H1 (cell line): ENCODE measurements at regions not wholly inside any gene's neighbourhood (a gene's known extent, or its start where the extent isn't known, plus 50 kb on each side); places are given as distances from the start of the nearest gene placed in this dataset.

Experiments
- CTCF ChIA-PET: fragments of 300-600 bp; sonication (Branson Sonifier 250); formaldehyde crosslinking; loops from one replicate; lab custom pipeline; 2021; ENCODE audit not compliant: partially characterized antibody; lab: Charles Lee
- POLR2A ChIA-PET: fragments of 300-600 bp; sonication (Branson Sonifier 250); formaldehyde crosslinking; loops from one replicate; lab custom pipeline; 2021; ENCODE audit warnings: inconsistent platforms; ENCODE audit not compliant: partially characterized antibody; lab: Charles Lee
- DNase-seq, 2 experiments: peaks; one replicate each; pipeline versions ENCODE4 v3.0.0 to v3.0.0-alpha.2; 2010 to 2022; ENCODE audit warnings: low spot score in 2 of 2, low read depth in 1 of 2, mixed read lengths in 1 of 2
- FAIRE-seq: peaks from 2 replicates; lab custom pipeline; 2011; peaks lifted over from hg19 to GRCh38; lab: Jason Lieb, UNC
- H2AFZ ChIP-seq: 2 replicates; pipeline ENCODE4 v1.8.1; 2012; ENCODE audit warnings: low read length, inconsistent platforms
- H2AK5ac ChIP-seq: 2 replicates; pipeline ENCODE4 v1.6.1; 2013; ENCODE audit warnings: low read depth, low read length
- H2BK120ac ChIP-seq: replicated peaks from 2 replicates; pipeline ENCODE3; 2013; ENCODE audit warnings: low read depth, low read length, inconsistent platforms
- H2BK12ac ChIP-seq: 2 replicates; pipeline ENCODE4 v1.6.1; 2013; ENCODE audit warnings: low read depth, low read length
- H2BK15ac ChIP-seq: 2 replicates; pipeline ENCODE4 v1.6.1; 2013; ENCODE audit warnings: low read length
- H2BK20ac ChIP-seq: 2 replicates; pipeline ENCODE4 v1.6.1; 2013; ENCODE audit warnings: low read length
- H2BK5ac ChIP-seq: 2 replicates; pipeline ENCODE4 v1.6.1; 2013; ENCODE audit warnings: low read depth, low read length
- H3K14ac ChIP-seq: 2 replicates; pipeline ENCODE4 v1.6.1; 2013; ENCODE audit warnings: inconsistent platforms; ENCODE audit not compliant: insufficient read length
- H3K18ac ChIP-seq: 2 replicates; pipeline ENCODE4 v1.6.1; 2013; ENCODE audit warnings: low read length; ENCODE audit errors: extremely low read depth
- H3K23ac ChIP-seq: 2 replicates; pipeline ENCODE4 v1.6.1; 2013; ENCODE audit warnings: inconsistent platforms; ENCODE audit not compliant: insufficient read length
- H3K23me2 ChIP-seq: 2 replicates; pipeline ENCODE4 v1.6.1; 2013; ENCODE audit warnings: low read depth, low read length
- H3K27ac ChIP-seq: 2 replicates; pipeline ENCODE4 v1.6.1; 2011; ENCODE audit warnings: low read depth, low read length, inconsistent platforms
- H3K27me3 ChIP-seq, 4 experiments: replicated peaks in 1 of 4; 1 replicate in 1 of 4; 2 replicates in 3 of 4; pipeline versions ENCODE4 v1.6.1 to v1.8.1; 2011 to 2013; ENCODE audit warnings: low read length in 3 of 4, mild to moderate bottlenecking in 3 of 4, inconsistent platforms in 2 of 4, mixed read lengths in 2 of 4, moderate library complexity in 1 of 4; ENCODE audit not compliant: control insufficient read depth in 3 of 4, insufficient read depth in 3 of 4; ENCODE audit errors: extremely low read depth in 1 of 4
- H3K36me3 ChIP-seq, 4 experiments: 2 replicates each; pipeline versions ENCODE4 v1.6.1 to v1.8.1; 2011 to 2013; ENCODE audit warnings: mild to moderate bottlenecking in 4 of 4, low read length in 3 of 4, moderate library complexity in 2 of 4, control low read depth in 1 of 4, inconsistent platforms in 1 of 4; ENCODE audit not compliant: insufficient read depth in 4 of 4, control insufficient read depth in 2 of 4
- H3K4ac ChIP-seq: replicated peaks from 2 replicates; pipeline ENCODE3; 2013; ENCODE audit warnings: low read length, low read depth, mixed read lengths, inconsistent platforms; ENCODE audit not compliant: insufficient read length
- H3K4me1 ChIP-seq, 4 experiments: replicated peaks in 1 of 4; 1 replicate in 1 of 4; 2 replicates in 3 of 4; pipeline versions ENCODE4 v1.6.1 to v1.8.1; 2011 to 2013; ENCODE audit warnings: low read length in 3 of 4, inconsistent platforms in 2 of 4, mixed read lengths in 1 of 4; ENCODE audit not compliant: insufficient read depth in 4 of 4, control insufficient read depth in 3 of 4
- H3K4me2 ChIP-seq, 2 experiments: 2 replicates each; pipeline versions ENCODE4 v1.6.1 to v1.8.1; 2011 to 2013; ENCODE audit warnings: low read depth in 2 of 2, low read length in 2 of 2, control low read depth in 1 of 2, inconsistent platforms in 1 of 2, mild to moderate bottlenecking in 1 of 2; ENCODE audit not compliant: insufficient read depth in 1 of 2
- H3K4me3 ChIP-seq, 4 experiments: fragments of 200-600, 300-600 bp in 1 of 4; sonication (generic), shearing (Covaris generic), sonication (Bioruptor Twin) in 1 of 4; 2 replicates each; pipeline versions ENCODE4 v1.5.1 to v1.8.1; 2011 to 2016; ENCODE audit warnings: low read length in 4 of 4, low read depth in 3 of 4, control low read depth in 2 of 4, inconsistent platforms in 2 of 4, mild to moderate bottlenecking in 2 of 4, mixed read lengths in 1 of 4, moderate library complexity in 1 of 4; ENCODE audit not compliant: insufficient read depth in 2 of 4; ENCODE audit errors: extremely low read depth in 1 of 4
- H3K56ac ChIP-seq: replicated peaks from 2 replicates; pipeline ENCODE3; 2013; ENCODE audit warnings: low read depth, mild to moderate bottlenecking, mixed read lengths, low read length, inconsistent platforms; ENCODE audit not compliant: insufficient read length
- H3K79me1 ChIP-seq: 2 replicates; pipeline ENCODE4 v1.6.1; 2013; ENCODE audit warnings: low read depth, low read length, control low read depth
- H3K79me2 ChIP-seq, 2 experiments: 2 replicates each; pipeline versions ENCODE4 v1.6.1 to v1.8.1; 2012 to 2013; ENCODE audit warnings: low read length in 2 of 2, mild to moderate bottlenecking in 2 of 2, inconsistent platforms in 1 of 2; ENCODE audit not compliant: insufficient read depth in 2 of 2, control insufficient read depth in 1 of 2
- H3K9ac ChIP-seq, 4 experiments: replicated peaks in 1 of 4; 1 replicate in 1 of 4; 2 replicates in 3 of 4; pipeline versions ENCODE4 v1.6.1 to v1.8.1; 2011 to 2013; ENCODE audit warnings: low read depth in 3 of 4, low read length in 3 of 4, control low read depth in 2 of 4, mild to moderate bottlenecking in 2 of 4, moderate library complexity in 2 of 4, inconsistent platforms in 1 of 4; ENCODE audit errors: extremely low read depth in 1 of 4
- H3K9me3 ChIP-seq, 2 experiments: 2 replicates each; pipeline versions ENCODE4 v1.6.1 to v1.8.1; 2012 to 2013; ENCODE audit warnings: mild to moderate bottlenecking in 2 of 2, moderate library complexity in 2 of 2, control low read depth in 1 of 2, inconsistent platforms in 1 of 2, low read depth in 1 of 2, low read length in 1 of 2, mixed read lengths in 1 of 2; ENCODE audit not compliant: insufficient read depth in 2 of 2
- H4K20me1 ChIP-seq, 2 experiments: replicated peaks in 1 of 2; 2 replicates each; pipeline versions ENCODE3 to v1.8.1; 2011 to 2013; ENCODE audit warnings: inconsistent platforms in 2 of 2, low read length in 2 of 2, mild to moderate bottlenecking in 1 of 2; ENCODE audit not compliant: insufficient read depth in 2 of 2, control insufficient read depth in 1 of 2
- H4K5ac ChIP-seq: 2 replicates; pipeline ENCODE4 v1.6.1; 2013; ENCODE audit warnings: low read length, low read depth, mixed read lengths, inconsistent platforms; ENCODE audit not compliant: insufficient read length
- H4K8ac ChIP-seq: 2 replicates; pipeline ENCODE4 v1.8.0; 2013; ENCODE audit warnings: mild to moderate bottlenecking, moderate library complexity, low read length, inconsistent platforms; ENCODE audit not compliant: insufficient read depth; ENCODE audit errors: extremely low read depth
- H4K91ac ChIP-seq: replicated peaks from 2 replicates; pipeline ENCODE3; 2013; ENCODE audit warnings: low read length, mixed read lengths, inconsistent platforms; ENCODE audit not compliant: insufficient read length
- BACH1 ChIP-seq: IDR thresholded peaks from 2 replicates; pipeline ENCODE4 v1.6.1; 2012; ENCODE audit warnings: low read length, improper control_type of control experiment
- BCL11A ChIP-seq, 2 experiments: IDR thresholded peaks; one replicate each; pipeline ENCODE4 v1.6.1; 2011; ENCODE audit warnings: low read depth in 2 of 2, low read length in 2 of 2, mild to moderate bottlenecking in 2 of 2
- BRCA1 ChIP-seq: IDR thresholded peaks from 2 replicates; pipeline ENCODE4 v1.6.1; 2012; ENCODE audit warnings: low read depth, low read length, improper control_type of control experiment
- CREB1 ChIP-seq: IDR thresholded peaks from 2 replicates; pipeline ENCODE4 v1.6.1; 2012; ENCODE audit warnings: inconsistent platforms
- CTCF ChIP-seq, 3 experiments: IDR thresholded peaks; 1 replicate in 2 of 3; 2 replicates in 1 of 3; pipeline versions ENCODE4 v1.5.1 to v1.6.1; 2011; ENCODE audit warnings: low read length in 3 of 3, mild to moderate bottlenecking in 3 of 3, inconsistent platforms in 2 of 3, low read depth in 1 of 3, moderate library complexity in 1 of 3; ENCODE audit not compliant: insufficient read depth in 1 of 3; ENCODE audit errors: control extremely low read depth in 1 of 3
- GABPA ChIP-seq: IDR thresholded peaks from 2 replicates; pipeline ENCODE4 v1.6.1; 2011; ENCODE audit warnings: mild to moderate bottlenecking, low read length, moderate library complexity, borderline replicate concordance; ENCODE audit not compliant: insufficient read depth
- JUND ChIP-seq: IDR thresholded peaks from 2 replicates; pipeline ENCODE4 v1.6.1; 2011; ENCODE audit warnings: mild to moderate bottlenecking, improper control_type of control experiment, low read length
- MAFK ChIP-seq: IDR thresholded peaks from 2 replicates; pipeline ENCODE4 v1.6.1; 2012; ENCODE audit warnings: low read depth, mild to moderate bottlenecking, improper control_type of control experiment, low read length
- RAD21 ChIP-seq, 2 experiments: IDR thresholded peaks in 1 of 2; conservative IDR thresholded peaks in 1 of 2; 2 replicates each; pipeline ENCODE4 v1.6.1; 2011; ENCODE audit warnings: low read depth in 2 of 2, low read length in 2 of 2, improper control_type of control experiment in 1 of 2, inconsistent platforms in 1 of 2, mild to moderate bottlenecking in 1 of 2, moderate library complexity in 1 of 2
- RNF2 ChIP-seq: fragments of 200-900, 300-1000 bp; sonication (generic); IDR thresholded peaks from 2 replicates; pipeline ENCODE4 v1.7.1; 2016; ENCODE audit warnings: borderline replicate concordance, low read depth, mild to moderate bottlenecking, antibody characterized with exemption, low read length; ENCODE audit not compliant: poor library complexity, severe bottlenecking; ENCODE audit errors: missing control alignments
- TEAD4 ChIP-seq: IDR thresholded peaks from 2 replicates; pipeline ENCODE4 v1.6.1; 2012; ENCODE audit warnings: low read depth, low read length, inconsistent platforms, mixed read lengths
- ZNF274 ChIP-seq: IDR thresholded peaks from 2 replicates; pipeline ENCODE4 v1.7.0; 2012; ENCODE audit warnings: low read length, borderline replicate concordance; ENCODE audit errors: extremely low read depth
- WGBS, 2 experiments: shearing (Covaris generic) in 1 of 2; methylation state at CpG; one replicate each; pipeline versions ENCODE4 v1.1.6 to v1.1.7; 2013 to 2015; ENCODE audit warnings: low lambda C conversion rate in 2 of 2, mixed read lengths in 2 of 2, inconsistent platforms in 1 of 2, low coverage in 1 of 2, missing lambda C conversion rate in 1 of 2; ENCODE audit not compliant: insufficient replicate concordance in 2 of 2, insufficient coverage in 1 of 2, insufficient read length in 1 of 2; ENCODE audit errors: extremely low coverage in 1 of 2, missing lambda C conversion rate in 1 of 2; 5-methylcytosine and 5-hydroxymethylcytosine counted together

- no peak overlapping the region for H4K8ac ChIP-seq
- H2BK5ac ChIP-seq = no peak overlapping the region
- no peak overlapping the region for H2BK120ac ChIP-seq
- no peak for FAIRE-seq
- no peak overlapping the region for H2AK5ac ChIP-seq
- no peak overlapping the region for H3K18ac ChIP-seq
- no peak overlapping the region for H2BK12ac ChIP-seq
- no peak overlapping the region for H4K5ac ChIP-seq
- H3K56ac ChIP-seq = no peak overlapping the region
- H3K9me3 ChIP-seq = no peaks in the 10 kb centered on the region
- no peak overlapping the region for H3K4me2 ChIP-seq
- H3K36me3 ChIP-seq = no peaks in the 10 kb centered on the region
- H3K4me1 ChIP-seq = no peaks in the 10 kb centered on the region
- no peak for DNase-seq
- H4K20me1 ChIP-seq = no peaks in the 10 kb centered on the region
- no peak overlapping the region for H2AFZ ChIP-seq
- no peak overlapping the region for H3K4me3 ChIP-seq
- H2BK20ac ChIP-seq = no peak overlapping the region
- no peaks in the 10 kb centered on the region for H3K23me2 ChIP-seq
- no peak overlapping the region for H4K91ac ChIP-seq
- ChIA-PET CTCF (interaction anchor here (0.7 to 4.3 kb wide), 12 partner anchors 8 to 366 kb away, joined by 3 to 73 read pairs (median 4); no protein-coding TSS in a partner anchor), POLR2A (no interaction called here)
- no peak overlapping the region for H3K4ac ChIP-seq
- H3K79me2 ChIP-seq = no peaks in the 10 kb centered on the region
- H3K23ac ChIP-seq = no peak overlapping the region
- no peak overlapping the region for H2BK15ac ChIP-seq
- H3K27me3 ChIP-seq = no peaks in the 10 kb centered on the region
- H3K9ac ChIP-seq = no peak overlapping the region
- no peak overlapping the region for H3K27ac ChIP-seq
- WGBS, 2 experiments = 88% methylated on average over 1 of the region's 1 CpG; no CpG with 5 or more reads in 1 of the 2 experiments
- H3K14ac ChIP-seq = no peak overlapping the region
- no peaks in the 10 kb centered on the region for H3K79me1 ChIP-seq
- TF ChIP-seq BCL11A (IDR thresholded peaks at IDR 0.05; ENCODE audit: low read depth in 2 of 2, low read length in 2 of 2) = no peak
- TF ChIP-seq RNF2 = no peak
- TF ChIP-seq BACH1 = no peak
- no peak for TF ChIP-seq CTCF (IDR thresholded peaks at IDR 0.05; ENCODE audit: control extremely low read depth in 1 of 3, insufficient read depth in 1 of 3, low read depth in 1 of 3, low read length in 3 of 3)
- no peak for TF ChIP-seq GABPA
- TF ChIP-seq CREB1 = no peak
- no peak for TF ChIP-seq ZNF274
- no peak for TF ChIP-seq JUND
- no peak for TF ChIP-seq BRCA1
- TF ChIP-seq RAD21 (IDR thresholded peaks at IDR 0.05 in 1 of 2, conservative IDR thresholded peaks at IDR 0.05 in 1 of 2; ENCODE audit: low read depth in 2 of 2, low read length in 2 of 2) = no peak
- no peak for TF ChIP-seq MAFK
- TF ChIP-seq TEAD4 = no peak
These were observed 295.0 kb upstream of the LYZL1 start for GRCh38 chr10:28993861-28994260.
